Right lobe of liver (tissue), 4 donors: ENCODE measurements at regions not wholly inside any gene's neighbourhood (a gene's known extent, or its start where the extent isn't known, plus 50 kb on each side); places are given as distances from the start of the nearest gene placed in this dataset.

ENCODE experiments used
- POLR2A ChIP-seq: fragments of 450-650 bp; IDR thresholded peaks from one replicate; pipeline ENCODE4 v1.6.1; 2017; ENCODE audit warnings: antibody characterized with exemption, mild to moderate bottlenecking
- TF ChIP-seq, protein P1 (sequence below), 4 donors: fragments of 200-600 bp in 3 of 4; fragments of 450-650 bp in 1 of 4; IDR thresholded peaks; one replicate each; pipeline versions ENCODE4 v1.5.1 to v1.8.0; 2016 to 2022; ENCODE audit warnings: antibody characterized with exemption in 4 of 4, mild to moderate bottlenecking in 2 of 4
- donor health status: DM: no; HTN: no; CAD: no.
- donor health status: DM: no; HTN: no; CAD: no.
- donor health status: DM: no; HTN: yes; CAD: no.

DNA sequence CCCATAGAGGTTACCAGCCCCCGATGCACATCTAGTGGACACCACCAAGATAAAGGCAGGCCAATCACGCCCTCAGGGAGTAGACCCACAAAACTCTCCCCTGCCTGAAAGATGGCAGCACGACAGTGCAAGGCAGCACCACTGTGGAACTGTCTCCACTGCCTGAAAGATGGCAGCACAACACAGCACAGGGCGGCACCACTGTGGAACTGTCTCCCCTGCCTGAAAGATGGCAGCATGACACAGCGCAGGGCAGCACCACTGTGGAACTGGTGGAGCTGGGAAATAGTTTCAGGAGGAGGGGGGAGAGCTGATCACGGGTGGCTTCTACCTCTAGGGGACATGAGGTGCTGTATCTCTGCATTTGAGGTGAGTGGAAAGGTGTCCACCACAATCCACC is 340.4 kb upstream of the FRG1 start:
- TF ChIP-seq, protein P1, sequence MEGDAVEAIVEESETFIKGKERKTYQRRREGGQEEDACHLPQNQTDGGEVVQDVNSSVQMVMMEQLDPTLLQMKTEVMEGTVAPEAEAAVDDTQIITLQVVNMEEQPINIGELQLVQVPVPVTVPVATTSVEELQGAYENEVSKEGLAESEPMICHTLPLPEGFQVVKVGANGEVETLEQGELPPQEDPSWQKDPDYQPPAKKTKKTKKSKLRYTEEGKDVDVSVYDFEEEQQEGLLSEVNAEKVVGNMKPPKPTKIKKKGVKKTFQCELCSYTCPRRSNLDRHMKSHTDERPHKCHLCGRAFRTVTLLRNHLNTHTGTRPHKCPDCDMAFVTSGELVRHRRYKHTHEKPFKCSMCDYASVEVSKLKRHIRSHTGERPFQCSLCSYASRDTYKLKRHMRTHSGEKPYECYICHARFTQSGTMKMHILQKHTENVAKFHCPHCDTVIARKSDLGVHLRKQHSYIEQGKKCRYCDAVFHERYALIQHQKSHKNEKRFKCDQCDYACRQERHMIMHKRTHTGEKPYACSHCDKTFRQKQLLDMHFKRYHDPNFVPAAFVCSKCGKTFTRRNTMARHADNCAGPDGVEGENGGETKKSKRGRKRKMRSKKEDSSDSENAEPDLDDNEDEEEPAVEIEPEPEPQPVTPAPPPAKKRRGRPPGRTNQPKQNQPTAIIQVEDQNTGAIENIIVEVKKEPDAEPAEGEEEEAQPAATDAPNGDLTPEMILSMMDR (IDR thresholded peaks at IDR 0.05): no peak
- TF ChIP-seq POLR2A: no peak
